ENCODE measurements at regions not wholly inside any gene's neighbourhood (a gene's known extent, or its start where the extent isn't known, plus 50 kb on each side); places are given as distances from the start of the nearest gene placed in this dataset.

DNA sequence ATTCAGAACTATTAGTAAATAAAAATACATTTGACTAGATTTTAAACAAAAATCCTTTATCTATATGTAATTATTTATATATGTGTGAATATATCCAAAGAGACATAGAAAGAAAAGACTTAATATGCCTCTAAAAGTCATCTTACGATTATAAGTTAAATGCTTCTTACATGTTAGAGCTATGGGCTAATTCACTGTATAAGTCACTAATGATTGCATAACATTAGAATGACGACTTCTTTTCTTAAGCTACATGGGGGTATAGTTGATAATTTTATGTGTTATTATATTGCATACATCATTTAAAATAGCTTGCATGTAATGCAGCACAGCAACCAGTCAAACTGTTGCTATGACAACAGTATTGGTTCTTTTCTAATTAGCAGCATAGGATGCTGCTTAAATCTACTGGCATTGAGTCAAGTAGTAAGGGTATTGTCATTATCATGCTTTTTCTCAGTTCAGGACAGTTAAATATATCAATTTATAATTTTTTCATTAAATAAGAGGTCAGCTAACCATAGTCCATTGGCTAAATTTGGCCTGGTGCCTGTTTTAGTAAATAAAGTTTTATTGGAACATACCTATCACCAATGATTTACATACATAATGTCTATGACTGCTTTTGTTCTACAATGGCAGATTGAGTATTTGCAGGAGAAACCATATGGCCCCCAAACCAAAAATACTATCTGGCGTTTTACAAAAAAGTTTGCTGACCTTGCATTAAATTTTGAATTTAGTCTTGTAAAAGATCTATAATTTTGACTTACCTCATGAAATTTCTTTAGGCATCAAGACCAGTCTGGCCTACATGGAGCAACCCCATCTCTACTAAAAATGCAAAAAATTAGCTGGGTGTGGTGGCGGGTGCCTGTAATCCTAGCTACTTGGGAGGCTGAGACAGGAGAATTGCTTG lies 207.7 kb upstream of the ZSWIM2 start (continued):
- TF ChIP-seq, protein P1, sequence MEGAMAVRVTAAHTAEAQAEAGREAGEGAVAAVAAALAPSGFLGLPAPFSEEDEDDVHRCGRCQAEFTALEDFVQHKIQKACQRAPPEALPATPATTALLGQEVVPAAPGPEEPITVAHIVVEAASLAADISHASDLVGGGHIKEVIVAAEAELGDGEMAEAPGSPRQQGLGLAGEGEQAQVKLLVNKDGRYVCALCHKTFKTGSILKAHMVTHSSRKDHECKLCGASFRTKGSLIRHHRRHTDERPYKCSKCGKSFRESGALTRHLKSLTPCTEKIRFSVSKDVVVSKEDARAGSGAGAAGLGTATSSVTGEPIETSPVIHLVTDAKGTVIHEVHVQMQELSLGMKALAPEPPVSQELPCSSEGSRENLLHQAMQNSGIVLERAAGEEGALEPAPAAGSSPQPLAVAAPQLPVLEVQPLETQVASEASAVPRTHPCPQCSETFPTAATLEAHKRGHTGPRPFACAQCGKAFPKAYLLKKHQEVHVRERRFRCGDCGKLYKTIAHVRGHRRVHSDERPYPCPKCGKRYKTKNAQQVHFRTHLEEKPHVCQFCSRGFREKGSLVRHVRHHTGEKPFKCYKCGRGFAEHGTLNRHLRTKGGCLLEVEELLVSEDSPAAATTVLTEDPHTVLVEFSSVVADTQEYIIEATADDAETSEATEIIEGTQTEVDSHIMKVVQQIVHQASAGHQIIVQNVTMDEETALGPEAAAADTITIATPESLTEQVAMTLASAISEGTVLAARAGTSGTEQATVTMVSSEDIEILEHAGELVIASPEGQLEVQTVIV (IDR thresholded peaks at IDR 0.05; ENCODE audit: borderline replicate concordance, partially characterized antibody): no peak
- TF ChIP-seq, protein P2, sequence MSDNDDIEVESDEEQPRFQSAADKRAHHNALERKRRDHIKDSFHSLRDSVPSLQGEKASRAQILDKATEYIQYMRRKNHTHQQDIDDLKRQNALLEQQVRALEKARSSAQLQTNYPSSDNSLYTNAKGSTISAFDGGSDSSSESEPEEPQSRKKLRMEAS (IDR thresholded peaks at IDR 0.05; ENCODE audit: low read depth, low read length): no peak
- TF ChIP-seq BMI1 (IDR thresholded peaks at IDR 0.05; ENCODE audit: borderline replicate concordance): no peak

DNA sequence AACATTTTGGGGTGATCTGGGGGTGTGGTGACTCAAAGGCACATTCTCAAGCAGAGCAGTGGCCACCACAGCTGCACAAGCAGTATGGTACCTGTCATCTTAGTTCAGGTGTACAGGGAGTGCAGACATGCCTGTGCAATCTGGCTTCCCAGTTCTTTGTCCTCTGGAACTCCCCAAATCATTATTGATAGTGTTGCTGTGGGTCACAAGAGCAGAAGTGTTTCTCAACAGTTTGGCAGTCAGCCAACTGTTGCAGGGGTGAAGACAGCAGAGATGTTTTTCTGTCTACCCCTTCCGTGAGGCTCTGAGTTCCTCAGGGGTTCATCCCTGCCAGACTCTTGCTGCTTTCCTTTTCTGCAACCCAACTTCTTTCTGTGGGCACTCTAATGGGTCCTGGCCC lies 206.5 kb upstream of the ZSWIM2 start:
- no TSS peak for BruUV-seq (replicated peaks)

More for the DNA sequence above, 206.5 kb upstream of the ZSWIM2 start:
- ATAC-seq (no peak), DNase-seq (ENCODE audit: low read depth, low spot score) (no peak), FAIRE-seq (no peak)
- H3K79me2 ChIP-seq (ENCODE audit: control insufficient read depth, insufficient read depth, low read length): no peaks in the 10 kb centered on the region
- ChIA-PET CTCF (no interaction called here), SMC1A (ENCODE audit: uncharacterized antibody, unreplicated experiment) (interaction anchor here (0.7 kb wide), 1 partner anchor 534 kb away, joined by 3 read pairs; no protein-coding TSS in a partner anchor), RAD21 (ENCODE audit: unreplicated experiment) (no interaction called here), POLR2A (no interaction called here)
- no peak overlapping the region for H3K27ac ChIP-seq (ENCODE audit: control insufficient read depth, insufficient read depth)
- intact Hi-C loops (cut with micrococcal nuclease; ENCODE audit: unreplicated experiment) (loop anchor here (10.0 kb wide), 1 partner anchor 389 kb away; the partner anchor contains the start of gene CALCRL), in situ Hi-C loops (cut with MboI) (no loop called here)
- no peaks in the 10 kb centered on the region for H3K9me3 ChIP-seq (replicated peaks; ENCODE audit: control insufficient read depth, insufficient read depth, low read length)
- no peak for TF ChIP-seq IKZF1 (conservative IDR thresholded peaks at IDR 0.05)
- no peak for TF ChIP-seq EZH2 (IDR thresholded peaks at IDR 0.05; ENCODE audit: borderline replicate concordance, control insufficient read depth, low read depth, low read length)
- TF ChIP-seq, protein P3, sequence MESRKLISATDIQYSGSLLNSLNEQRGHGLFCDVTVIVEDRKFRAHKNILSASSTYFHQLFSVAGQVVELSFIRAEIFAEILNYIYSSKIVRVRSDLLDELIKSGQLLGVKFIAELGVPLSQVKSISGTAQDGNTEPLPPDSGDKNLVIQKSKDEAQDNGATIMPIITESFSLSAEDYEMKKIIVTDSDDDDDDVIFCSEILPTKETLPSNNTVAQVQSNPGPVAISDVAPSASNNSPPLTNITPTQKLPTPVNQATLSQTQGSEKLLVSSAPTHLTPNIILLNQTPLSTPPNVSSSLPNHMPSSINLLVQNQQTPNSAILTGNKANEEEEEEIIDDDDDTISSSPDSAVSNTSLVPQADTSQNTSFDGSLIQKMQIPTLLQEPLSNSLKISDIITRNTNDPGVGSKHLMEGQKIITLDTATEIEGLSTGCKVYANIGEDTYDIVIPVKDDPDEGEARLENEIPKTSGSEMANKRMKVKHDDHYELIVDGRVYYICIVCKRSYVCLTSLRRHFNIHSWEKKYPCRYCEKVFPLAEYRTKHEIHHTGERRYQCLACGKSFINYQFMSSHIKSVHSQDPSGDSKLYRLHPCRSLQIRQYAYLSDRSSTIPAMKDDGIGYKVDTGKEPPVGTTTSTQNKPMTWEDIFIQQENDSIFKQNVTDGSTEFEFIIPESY (IDR thresholded peaks at IDR 0.05): no peak
- TF ChIP-seq, protein P4, sequence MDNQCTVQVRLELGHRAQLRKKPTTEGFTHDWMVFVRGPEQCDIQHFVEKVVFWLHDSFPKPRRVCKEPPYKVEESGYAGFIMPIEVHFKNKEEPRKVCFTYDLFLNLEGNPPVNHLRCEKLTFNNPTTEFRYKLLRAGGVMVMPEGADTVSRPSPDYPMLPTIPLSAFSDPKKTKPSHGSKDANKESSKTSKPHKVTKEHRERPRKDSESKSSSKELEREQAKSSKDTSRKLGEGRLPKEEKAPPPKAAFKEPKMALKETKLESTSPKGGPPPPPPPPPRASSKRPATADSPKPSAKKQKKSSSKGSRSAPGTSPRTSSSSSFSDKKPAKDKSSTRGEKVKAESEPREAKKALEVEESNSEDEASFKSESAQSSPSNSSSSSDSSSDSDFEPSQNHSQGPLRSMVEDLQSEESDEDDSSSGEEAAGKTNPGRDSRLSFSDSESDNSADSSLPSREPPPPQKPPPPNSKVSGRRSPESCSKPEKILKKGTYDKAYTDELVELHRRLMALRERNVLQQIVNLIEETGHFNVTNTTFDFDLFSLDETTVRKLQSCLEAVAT (IDR thresholded peaks at IDR 0.05): no peak
- no peak for TF ChIP-seq TCF3 (IDR thresholded peaks at IDR 0.05; ENCODE audit: borderline replicate concordance, insufficient read depth, low read depth, low read length)
- no peak for TF ChIP-seq RBBP5 (conservative IDR thresholded peaks at IDR 0.05)
- TF ChIP-seq ZSCAN29 (IDR thresholded peaks at IDR 0.05): no peak
- no peak for TF ChIP-seq TAF1 (IDR thresholded peaks at IDR 0.05; ENCODE audit: borderline replicate concordance, low read depth, low read length)
- TF ChIP-seq SMC3 (IDR thresholded peaks at IDR 0.05; ENCODE audit: borderline replicate concordance, low read length): no peak
- TF ChIP-seq FOS (IDR thresholded peaks at IDR 0.05; ENCODE audit: borderline replicate concordance, extremely low read depth, insufficient read length): no peak
- no peak overlapping the region for H3K4me2 ChIP-seq (ENCODE audit: control insufficient read depth, insufficient read depth)
- H4K20me1 ChIP-seq (ENCODE audit: control insufficient read depth, insufficient read depth): no peaks in the 10 kb centered on the region
- no peaks in the 10 kb centered on the region; a peak in 2 of 4 replicates for H3K27me3 ChIP-seq (replicated peaks in 1 of 2; ENCODE audit: control insufficient read depth in 2 of 2, insufficient read depth in 2 of 2, low read length in 1 of 2)
- no peak overlapping the region for H3K4me3 ChIP-seq
- H3K36me3 ChIP-seq (ENCODE audit: control insufficient read depth in 2 of 2, insufficient read depth in 2 of 2, low read length in 1 of 2): no peaks in the 10 kb centered on the region
- H3K9ac ChIP-seq (ENCODE audit: control insufficient read depth, insufficient read depth, low read length): no peak overlapping the region
- 50% methylated on average over 1 of the region's 1 CpG for WGBS (ENCODE audit: insufficient coverage, insufficient replicate concordance, low lambda C conversion rate, missing lambda C conversion rate)
- H3K4me1 ChIP-seq (ENCODE audit: control insufficient read depth, insufficient read depth, low read length): no peaks in the 10 kb centered on the region
- H2AFZ ChIP-seq (ENCODE audit: control insufficient read depth, low read depth, low read length): no peak overlapping the region

Measured in GM12878 (cell line).